ENCODE measurements at regions not wholly inside any gene's neighbourhood (a gene's known extent, or its start where the extent isn't known, plus 50 kb on each side); places are given as distances from the start of the nearest gene placed in this dataset.

DNA sequence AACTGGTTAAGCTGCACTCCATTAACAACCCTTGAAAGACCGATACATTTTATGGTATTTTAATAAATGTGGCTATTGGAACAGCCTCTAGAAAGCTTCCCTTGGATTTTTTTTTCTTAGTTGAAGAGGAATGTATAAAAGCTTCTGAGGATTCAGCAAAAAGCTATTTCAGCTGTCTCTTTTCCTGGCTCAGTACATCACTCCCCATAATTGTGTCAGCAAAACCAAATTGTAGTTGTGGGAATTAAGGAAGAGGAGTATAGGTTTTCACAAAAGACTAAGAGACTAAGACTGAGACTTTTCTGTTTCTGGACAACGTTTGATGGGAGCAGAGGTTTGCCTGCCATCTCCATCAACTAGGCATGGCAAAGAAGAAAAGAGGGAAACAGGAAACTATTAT lies 106.5 kb downstream of the C12orf50 start:
- TF ChIP-seq, protein P1, sequence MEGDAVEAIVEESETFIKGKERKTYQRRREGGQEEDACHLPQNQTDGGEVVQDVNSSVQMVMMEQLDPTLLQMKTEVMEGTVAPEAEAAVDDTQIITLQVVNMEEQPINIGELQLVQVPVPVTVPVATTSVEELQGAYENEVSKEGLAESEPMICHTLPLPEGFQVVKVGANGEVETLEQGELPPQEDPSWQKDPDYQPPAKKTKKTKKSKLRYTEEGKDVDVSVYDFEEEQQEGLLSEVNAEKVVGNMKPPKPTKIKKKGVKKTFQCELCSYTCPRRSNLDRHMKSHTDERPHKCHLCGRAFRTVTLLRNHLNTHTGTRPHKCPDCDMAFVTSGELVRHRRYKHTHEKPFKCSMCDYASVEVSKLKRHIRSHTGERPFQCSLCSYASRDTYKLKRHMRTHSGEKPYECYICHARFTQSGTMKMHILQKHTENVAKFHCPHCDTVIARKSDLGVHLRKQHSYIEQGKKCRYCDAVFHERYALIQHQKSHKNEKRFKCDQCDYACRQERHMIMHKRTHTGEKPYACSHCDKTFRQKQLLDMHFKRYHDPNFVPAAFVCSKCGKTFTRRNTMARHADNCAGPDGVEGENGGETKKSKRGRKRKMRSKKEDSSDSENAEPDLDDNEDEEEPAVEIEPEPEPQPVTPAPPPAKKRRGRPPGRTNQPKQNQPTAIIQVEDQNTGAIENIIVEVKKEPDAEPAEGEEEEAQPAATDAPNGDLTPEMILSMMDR (IDR thresholded peaks at IDR 0.05; ENCODE audit: insufficient read depth, low read length, poor library complexity, severe bottlenecking), result no peak
- Histone ChIP-seq H3K4me3 (ENCODE audit: low read depth, low read length) (no peak overlapping the region), H3K27me3 (ENCODE audit: control insufficient read depth, insufficient read depth, low read length) (no peaks in the 10 kb centered on the region), H3K36me3 (ENCODE audit: control insufficient read depth, insufficient read depth, low read length) (no peaks in the 10 kb centered on the region)
- DNase-seq (ENCODE audit: low read depth), result no peak

DNA sequence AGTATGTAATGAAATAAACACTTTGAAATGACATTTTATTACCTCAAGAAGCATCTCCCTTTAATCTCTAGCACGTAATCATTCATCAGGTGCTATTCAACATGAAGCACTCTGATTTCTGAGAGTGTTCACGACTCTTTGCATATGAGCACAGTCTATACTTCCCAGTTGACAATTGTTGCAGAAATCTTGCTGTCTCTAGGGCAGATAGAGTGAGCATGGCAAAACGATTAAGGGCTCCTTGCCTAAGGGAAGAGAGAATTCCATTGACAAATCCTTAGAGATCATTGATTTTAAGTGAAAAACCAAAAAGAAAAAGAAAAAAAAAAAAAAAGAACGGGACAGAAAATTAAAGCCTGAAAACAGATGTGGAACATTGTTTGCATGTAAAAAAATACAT lies 107.6 kb downstream of the C12orf50 start:
- TF ChIP-seq, protein P1 (IDR thresholded peaks at IDR 0.05; ENCODE audit: insufficient read depth, low read length, poor library complexity, severe bottlenecking), result no peak
- no peaks in the 10 kb centered on the region for H3K36me3 ChIP-seq (ENCODE audit: control insufficient read depth, insufficient read depth, low read length)
- no peaks in the 10 kb centered on the region for H3K27me3 ChIP-seq (ENCODE audit: control insufficient read depth, insufficient read depth, low read length)
- no peak for DNase-seq (ENCODE audit: low read depth)
- H3K4me3 ChIP-seq (ENCODE audit: low read depth, low read length), result no peak overlapping the region

DNA sequence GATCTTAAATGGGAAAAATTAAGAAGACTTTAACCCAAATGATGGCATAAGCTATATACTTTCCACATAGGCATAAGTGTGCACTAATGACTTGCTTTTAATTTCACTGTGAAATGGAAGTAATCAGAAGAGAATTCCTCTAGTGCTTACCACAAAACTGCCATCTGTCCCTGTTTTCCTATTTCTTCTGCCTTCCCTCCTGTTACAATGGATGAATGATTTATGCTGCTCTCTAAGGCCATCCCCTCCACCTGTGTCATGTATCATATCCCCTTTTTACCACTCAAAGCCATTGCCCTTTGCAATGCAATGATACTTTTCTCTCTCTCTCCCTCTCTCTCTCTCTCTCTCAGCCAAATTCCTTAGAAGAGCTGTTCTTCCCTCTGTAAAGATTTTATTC lies 109.1 kb downstream of the C12orf50 start:
- Histone ChIP-seq H3K4me3 (ENCODE audit: low read depth, low read length) (no peak overlapping the region), H3K36me3 (ENCODE audit: control insufficient read depth, insufficient read depth, low read length) (no peaks in the 10 kb centered on the region), H3K27me3 (ENCODE audit: control insufficient read depth, insufficient read depth, low read length) (no peaks in the 10 kb centered on the region)
- TF ChIP-seq, protein P1 (IDR thresholded peaks at IDR 0.05; ENCODE audit: insufficient read depth, low read length, poor library complexity, severe bottlenecking), result no peak
- no peak for DNase-seq (ENCODE audit: low read depth)

DNA sequence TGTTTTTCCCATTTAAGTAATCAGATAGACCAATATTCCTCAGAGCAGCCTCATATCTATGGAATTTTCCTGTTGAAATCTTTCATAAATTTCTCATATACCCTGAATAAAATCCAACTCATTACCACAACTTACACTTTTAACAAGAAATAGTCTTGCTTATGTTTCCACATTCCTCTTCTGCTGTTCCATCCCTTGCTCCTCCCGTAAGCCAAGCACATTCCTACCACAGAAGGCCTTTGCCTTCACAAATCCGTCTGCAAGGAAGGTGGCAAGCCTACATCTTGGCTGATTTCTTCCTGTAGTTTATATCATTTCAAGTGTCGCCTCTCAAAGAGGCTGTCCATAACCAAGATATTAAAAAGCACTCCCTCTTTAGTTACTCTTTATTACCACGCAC lies 127.7 kb downstream of the C12orf50 start:
- H3K4me3 ChIP-seq (ENCODE audit: low read depth, low read length), result no peak overlapping the region
- no peak for DNase-seq (ENCODE audit: low read depth)
- TF ChIP-seq, protein P1 (IDR thresholded peaks at IDR 0.05; ENCODE audit: insufficient read depth, low read length, poor library complexity, severe bottlenecking), result no peak
- no peaks in the 10 kb centered on the region for H3K27me3 ChIP-seq (ENCODE audit: control insufficient read depth, insufficient read depth, low read length)
- H3K36me3 ChIP-seq (ENCODE audit: control insufficient read depth, insufficient read depth, low read length), result no peaks in the 10 kb centered on the region

DNA sequence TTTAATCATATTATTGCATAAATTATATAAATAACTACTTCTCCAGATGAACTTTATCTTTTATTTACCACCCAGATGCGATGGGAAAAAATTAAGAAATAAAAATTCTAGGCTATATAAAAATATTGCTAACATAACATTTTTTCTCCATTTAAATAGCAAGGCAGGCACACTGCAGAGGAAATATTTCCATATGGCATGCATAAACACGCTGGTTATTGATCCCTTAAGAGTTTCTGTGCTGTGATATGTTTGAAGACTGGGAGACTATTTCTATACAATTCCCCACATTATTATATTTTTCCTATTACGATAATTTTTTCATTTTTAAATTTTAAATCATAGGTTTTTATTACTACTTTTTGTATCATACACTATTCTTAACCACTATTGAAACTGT lies 131.5 kb downstream of the C12orf50 start:
- TF ChIP-seq, protein P1 (IDR thresholded peaks at IDR 0.05; ENCODE audit: insufficient read depth, low read length, poor library complexity, severe bottlenecking), result no peak
- Histone ChIP-seq H3K27me3 (ENCODE audit: control insufficient read depth, insufficient read depth, low read length) (no peaks in the 10 kb centered on the region), H3K36me3 (ENCODE audit: control insufficient read depth, insufficient read depth, low read length) (no peaks in the 10 kb centered on the region), H3K4me3 (ENCODE audit: low read depth, low read length) (no peak overlapping the region)
- DNase-seq (ENCODE audit: low read depth), result no peak

DNA sequence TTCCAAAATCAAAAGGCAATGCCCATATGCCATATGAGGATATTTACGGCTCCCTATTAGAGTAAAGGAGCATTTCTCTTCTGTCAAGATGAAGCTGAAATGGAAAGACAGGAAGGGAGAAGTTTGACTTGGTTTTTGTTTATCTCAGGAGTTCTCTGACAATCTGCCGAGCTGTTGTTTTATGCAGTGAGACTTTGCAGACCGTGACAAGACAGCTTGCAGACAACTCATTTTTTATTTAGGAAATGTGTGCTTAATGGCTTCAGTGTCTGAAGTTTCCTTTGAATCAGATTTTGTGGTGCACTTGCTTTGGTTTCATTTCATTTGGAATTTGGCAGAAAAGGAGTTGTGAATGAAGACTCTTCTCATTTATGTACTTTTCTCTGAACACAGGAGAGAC lies 145.4 kb downstream of the C12orf50 start:
- Histone ChIP-seq H3K4me3 (ENCODE audit: low read depth, low read length) (no peak overlapping the region), H3K27me3 (ENCODE audit: control insufficient read depth, insufficient read depth, low read length) (no peaks in the 10 kb centered on the region), H3K36me3 (ENCODE audit: control insufficient read depth, insufficient read depth, low read length) (no peaks in the 10 kb centered on the region)
- no peak for DNase-seq (ENCODE audit: low read depth)
- TF ChIP-seq, protein P1 (IDR thresholded peaks at IDR 0.05; ENCODE audit: insufficient read depth, low read length, poor library complexity, severe bottlenecking), result no peak
